Body of pancreas (tissue), 4 donors: ENCODE measurements at regions not wholly inside any gene's neighbourhood (a gene's known extent, or its start where the extent isn't known, plus 50 kb on each side); places are given as distances from the start of the nearest gene placed in this dataset.

Experiments used
- CTCF ChIP-seq, 7 experiments: fragments of 450-650 bp in 4 of 7; fragments of 200-600 bp in 3 of 7; sonication (generic) in 3 of 7; IDR thresholded peaks; one replicate each; pipeline ENCODE4 v1.5.1; 2016 to 2019; ENCODE audit warnings: antibody characterized with exemption in 7 of 7
- POLR2A ChIP-seq, 3 donors: fragments of 450-650 bp; IDR thresholded peaks; one replicate each; pipeline ENCODE4 v1.6.1; 2016; ENCODE audit warnings: antibody characterized with exemption in 3 of 3, mild to moderate bottlenecking in 2 of 3

GRCh38 chr4:26124753-26125321, 196.0 kb upstream of the RBPJ start:
- TF ChIP-seq CTCF (IDR thresholded peaks at IDR 0.05) (no peak), POLR2A (IDR thresholded peaks at IDR 0.05) (no peak)
